SK-N-SH (cell line): ENCODE measurements at regions not wholly inside any gene's neighbourhood (a gene's known extent, or its start where the extent isn't known, plus 50 kb on each side); places are given as distances from the start of the nearest gene placed in this dataset.

ENCODE experiments used
- CTCF ChIA-PET: fragments of 300-600, 350-600 bp; formaldehyde crosslinking; extraction: SDS; loops from one replicate; lab custom pipeline; 2021; lab: Yijun Ruan, JAX
- POLR2A ChIA-PET: fragments of 350-600 bp; sonication (Branson Sonifier 250); formaldehyde crosslinking; extraction: SDS; loops from one replicate; lab custom pipeline; 2020; ENCODE audit warnings: antibody characterized with exemption, inconsistent platforms; lab: Yijun Ruan, JAX
- DNase-seq: peaks from one replicate; pipeline ENCODE4 v3.0.0; 2012
- H2AFZ ChIP-seq: fragments of 200-600 bp; sonication (generic); 2 replicates; pipeline ENCODE4 v1.8.1; 2016; ENCODE audit warnings: antibody characterized with exemption, mild to moderate bottlenecking, low read depth
- H3F3A ChIP-seq: fragments of 200-600 bp; sonication (generic); replicated peaks from 2 replicates; pipeline ENCODE3; 2016; ENCODE audit warnings: antibody characterized with exemption, mild to moderate bottlenecking; ENCODE audit not compliant: insufficient read depth
- H3K27ac ChIP-seq, 2 experiments: fragments of 200-500 bp in 1 of 2; fragments of 200-600 bp in 1 of 2; sonication (Bioruptor generic) in 1 of 2; sonication (generic), shearing (Covaris generic) in 1 of 2; 2 replicates each; pipeline versions ENCODE4 v1.5.1 to v1.6.1; 2014 to 2016; ENCODE audit warnings: low read depth in 2 of 2, inconsistent platforms in 1 of 2, low read length in 1 of 2, mild to moderate bottlenecking in 1 of 2, mixed read lengths in 1 of 2
- H3K27me3 ChIP-seq: fragments of 200-600 bp; sonication (generic), shearing (Covaris generic); 2 replicates; pipeline ENCODE4 v1.6.1; 2016; ENCODE audit warnings: mixed run types; ENCODE audit not compliant: insufficient read depth
- H3K36me3 ChIP-seq, 2 experiments: fragments of 200-500 bp in 1 of 2; fragments of 200-600 bp in 1 of 2; sonication (Bioruptor generic) in 1 of 2; sonication (generic) in 1 of 2; replicated peaks in 1 of 2; 2 replicates each; pipeline versions ENCODE3 to v1.5.1; 2014 to 2016; ENCODE audit warnings: low read length in 1 of 2, mild to moderate bottlenecking in 1 of 2; ENCODE audit not compliant: insufficient read depth in 2 of 2, control insufficient read depth in 1 of 2
- H3K4me1 ChIP-seq, 2 experiments: fragments of 200-500 bp in 1 of 2; fragments of 200-600 bp in 1 of 2; sonication (Bioruptor generic) in 1 of 2; sonication (generic), shearing (Covaris generic) in 1 of 2; 2 replicates each; pipeline versions ENCODE4 v1.5.1 to v1.6.1; 2014 to 2016; ENCODE audit warnings: low read depth in 1 of 2, low read length in 1 of 2, mixed run types in 1 of 2; ENCODE audit not compliant: insufficient read depth in 2 of 2, control insufficient read depth in 1 of 2
- H3K4me2 ChIP-seq: fragments of 200-600 bp; sonication (generic), shearing (Covaris generic); 2 replicates; pipeline ENCODE4 v1.6.1; 2017; ENCODE audit warnings: mixed run types
- H3K4me3 ChIP-seq, 2 experiments: fragments of 200-500 bp in 1 of 2; fragments of 200-600 bp in 1 of 2; sonication (Bioruptor generic) in 1 of 2; sonication (generic), shearing (Covaris generic) in 1 of 2; 2 replicates each; pipeline versions ENCODE4 v1.5.1 to v1.8.1; 2014 to 2016; ENCODE audit warnings: low read depth in 2 of 2, inconsistent platforms in 1 of 2, low read length in 1 of 2, mild to moderate bottlenecking in 1 of 2, mixed read lengths in 1 of 2, moderate library complexity in 1 of 2
- H3K79me2 ChIP-seq: fragments of 200-600 bp; sonication (generic); 2 replicates; pipeline ENCODE4 v1.8.1; 2017; ENCODE audit warnings: mild to moderate bottlenecking; ENCODE audit not compliant: insufficient read depth
- H3K9ac ChIP-seq: fragments of 200-600 bp; sonication (generic); 2 replicates; pipeline ENCODE4 v1.6.1; 2017; ENCODE audit warnings: mixed run types
- H3K9me2 ChIP-seq: fragments of 200-600 bp; sonication (generic); 2 replicates; pipeline ENCODE4 v1.6.1; 2017; ENCODE audit warnings: mixed run types
- H3K9me3 ChIP-seq: fragments of 200-600 bp; sonication (generic); 2 replicates; pipeline ENCODE4 v1.6.1; 2017; ENCODE audit warnings: mixed run types, mild to moderate bottlenecking, moderate library complexity
- H4K20me1 ChIP-seq: fragments of 200-600 bp; sonication (generic); 2 replicates; pipeline ENCODE4 v1.6.1; 2017; ENCODE audit warnings: mild to moderate bottlenecking, mixed run types; ENCODE audit not compliant: insufficient read depth
- CHD2 ChIP-seq: fragments of 150-350 bp; IDR thresholded peaks from 2 replicates; pipeline ENCODE4 v1.6.1; 2018; ENCODE audit warnings: low read length; ENCODE audit not compliant: partially characterized antibody
- FOSL2 ChIP-seq: IDR thresholded peaks from 2 replicates; pipeline ENCODE4 v1.4.0; 2012; ENCODE audit warnings: low read depth, mild to moderate bottlenecking, moderate library complexity, borderline replicate concordance
- GABPA ChIP-seq: IDR thresholded peaks from 2 replicates; pipeline ENCODE4 v1.4.0; 2012; ENCODE audit warnings: low read depth, mild to moderate bottlenecking
- GATA2 ChIP-seq: sonication (generic); formaldehyde crosslinking; IDR thresholded peaks from 2 replicates; pipeline ENCODE4 v1.5.0; 2020; ENCODE audit warnings: mild to moderate bottlenecking, missing genetic modification reagents
- NFIC ChIP-seq: IDR thresholded peaks from 2 replicates; pipeline ENCODE4 v1.4.0; 2012; ENCODE audit warnings: borderline replicate concordance
- POLR2AphosphoS5 ChIP-seq: IDR thresholded peaks from 2 replicates; pipeline ENCODE4 v1.6.1; 2012; ENCODE audit warnings: low read depth, low read length
- RCOR1 ChIP-seq: fragments of 150-350 bp; IDR thresholded peaks from 2 replicates; pipeline ENCODE4 v1.6.1; 2017; ENCODE audit warnings: antibody characterized with exemption, low read length
- SIN3A ChIP-seq: IDR thresholded peaks from 2 replicates; pipeline ENCODE4 v1.6.1; 2012; ENCODE audit warnings: low read depth, mild to moderate bottlenecking, low read length, moderate library complexity, borderline replicate concordance
- SMC3 ChIP-seq: IDR thresholded peaks from 2 replicates; pipeline ENCODE4 v1.6.1; 2012; ENCODE audit warnings: low read depth, low read length, improper control_type of control experiment
- TAF1 ChIP-seq: IDR thresholded peaks from 2 replicates; pipeline ENCODE4 v1.6.1; 2012; ENCODE audit warnings: low read depth, mild to moderate bottlenecking, low read length, moderate library complexity, borderline replicate concordance
- YY1 ChIP-seq: IDR thresholded peaks from 2 replicates; pipeline ENCODE4 v1.4.0; 2012; ENCODE audit warnings: low read depth, mild to moderate bottlenecking
- WGBS: methylation state at CpG from one replicate; pipeline ENCODE4 v1.1.6; 2017; ENCODE audit warnings: low lambda C conversion rate; 5-methylcytosine and 5-hydroxymethylcytosine counted together
- TF ChIP-seq, protein P1 (sequence below): IDR thresholded peaks from 2 replicates; pipeline ENCODE4; 2012
- TF ChIP-seq, protein P2 (sequence below): IDR thresholded peaks from 2 replicates; pipeline ENCODE4 v1.4.0; 2012; ENCODE audit warnings: low read depth, borderline replicate concordance
- TF ChIP-seq, protein P3 (sequence below): IDR thresholded peaks from 2 replicates; pipeline ENCODE4 v1.4.0; 2012; ENCODE audit warnings: low read depth
- TF ChIP-seq, protein P4 (sequence below): IDR thresholded peaks from 2 replicates; pipeline ENCODE4 v1.4.0; 2012; ENCODE audit warnings: low read depth, borderline replicate concordance
- TF ChIP-seq, protein P5 (sequence below): fragments of 150-350 bp; IDR thresholded peaks from 2 replicates; pipeline ENCODE4 v1.6.1; 2016; ENCODE audit warnings: mild to moderate bottlenecking, low read depth, low read length

DNA sequence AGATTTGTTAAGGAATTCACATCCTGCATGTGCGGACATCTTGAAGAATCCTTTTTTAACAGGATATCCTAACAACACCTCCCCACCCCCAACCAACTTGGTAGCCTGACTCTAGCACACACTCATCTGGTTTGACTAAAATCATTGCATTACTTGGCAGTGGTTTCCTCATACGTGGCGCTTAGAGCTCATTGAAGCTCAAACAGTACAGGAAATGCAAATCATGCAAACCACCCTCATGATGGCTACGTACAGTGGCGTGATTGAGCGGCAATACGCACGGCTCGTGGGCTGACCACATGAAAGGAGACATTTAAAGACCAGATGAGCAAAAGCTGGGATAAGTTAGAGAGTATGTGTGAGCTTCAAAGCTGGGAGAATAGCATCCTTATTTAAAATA is 336.2 kb downstream of the ZEB2 start:
- Histone ChIP-seq H3K9ac (no peak overlapping the region), H3K79me2 (no peaks in the 10 kb centered on the region), H3K9me3 (no peaks in the 10 kb centered on the region), H4K20me1 (no peaks in the 10 kb centered on the region), H3K36me3 (no peaks in the 10 kb centered on the region), H3K4me1 (no peaks in the 10 kb centered on the region; a peak in 2 of 4 replicates), H3K4me2 (no peak overlapping the region), H3K27me3 (no peaks in the 10 kb centered on the region), H3F3A (no peaks in the 10 kb centered on the region), H3K9me2 (no peaks in the 10 kb centered on the region), H3K4me3 (no peak overlapping the region), H2AFZ (no peak overlapping the region), H3K27ac (no peak overlapping the region)
- no peak for TF ChIP-seq POLR2AphosphoS5
- TF ChIP-seq, protein P1, sequence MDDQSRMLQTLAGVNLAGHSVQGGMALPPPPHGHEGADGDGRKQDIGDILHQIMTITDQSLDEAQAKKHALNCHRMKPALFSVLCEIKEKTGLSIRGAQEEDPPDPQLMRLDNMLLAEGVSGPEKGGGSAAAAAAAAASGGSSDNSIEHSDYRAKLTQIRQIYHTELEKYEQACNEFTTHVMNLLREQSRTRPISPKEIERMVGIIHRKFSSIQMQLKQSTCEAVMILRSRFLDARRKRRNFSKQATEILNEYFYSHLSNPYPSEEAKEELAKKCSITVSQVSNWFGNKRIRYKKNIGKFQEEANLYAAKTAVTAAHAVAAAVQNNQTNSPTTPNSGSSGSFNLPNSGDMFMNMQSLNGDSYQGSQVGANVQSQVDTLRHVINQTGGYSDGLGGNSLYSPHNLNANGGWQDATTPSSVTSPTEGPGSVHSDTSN: no peak
- TF ChIP-seq, protein P2, sequence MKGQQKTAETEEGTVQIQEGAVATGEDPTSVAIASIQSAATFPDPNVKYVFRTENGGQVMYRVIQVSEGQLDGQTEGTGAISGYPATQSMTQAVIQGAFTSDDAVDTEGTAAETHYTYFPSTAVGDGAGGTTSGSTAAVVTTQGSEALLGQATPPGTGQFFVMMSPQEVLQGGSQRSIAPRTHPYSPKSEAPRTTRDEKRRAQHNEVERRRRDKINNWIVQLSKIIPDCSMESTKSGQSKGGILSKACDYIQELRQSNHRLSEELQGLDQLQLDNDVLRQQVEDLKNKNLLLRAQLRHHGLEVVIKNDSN: no peak
- TF ChIP-seq, protein P3, sequence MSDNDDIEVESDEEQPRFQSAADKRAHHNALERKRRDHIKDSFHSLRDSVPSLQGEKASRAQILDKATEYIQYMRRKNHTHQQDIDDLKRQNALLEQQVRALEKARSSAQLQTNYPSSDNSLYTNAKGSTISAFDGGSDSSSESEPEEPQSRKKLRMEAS: no peak
- no peak for TF ChIP-seq RCOR1
- TF ChIP-seq, protein P4, sequence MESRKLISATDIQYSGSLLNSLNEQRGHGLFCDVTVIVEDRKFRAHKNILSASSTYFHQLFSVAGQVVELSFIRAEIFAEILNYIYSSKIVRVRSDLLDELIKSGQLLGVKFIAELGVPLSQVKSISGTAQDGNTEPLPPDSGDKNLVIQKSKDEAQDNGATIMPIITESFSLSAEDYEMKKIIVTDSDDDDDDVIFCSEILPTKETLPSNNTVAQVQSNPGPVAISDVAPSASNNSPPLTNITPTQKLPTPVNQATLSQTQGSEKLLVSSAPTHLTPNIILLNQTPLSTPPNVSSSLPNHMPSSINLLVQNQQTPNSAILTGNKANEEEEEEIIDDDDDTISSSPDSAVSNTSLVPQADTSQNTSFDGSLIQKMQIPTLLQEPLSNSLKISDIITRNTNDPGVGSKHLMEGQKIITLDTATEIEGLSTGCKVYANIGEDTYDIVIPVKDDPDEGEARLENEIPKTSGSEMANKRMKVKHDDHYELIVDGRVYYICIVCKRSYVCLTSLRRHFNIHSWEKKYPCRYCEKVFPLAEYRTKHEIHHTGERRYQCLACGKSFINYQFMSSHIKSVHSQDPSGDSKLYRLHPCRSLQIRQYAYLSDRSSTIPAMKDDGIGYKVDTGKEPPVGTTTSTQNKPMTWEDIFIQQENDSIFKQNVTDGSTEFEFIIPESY: no peak
- TF ChIP-seq, protein P5, sequence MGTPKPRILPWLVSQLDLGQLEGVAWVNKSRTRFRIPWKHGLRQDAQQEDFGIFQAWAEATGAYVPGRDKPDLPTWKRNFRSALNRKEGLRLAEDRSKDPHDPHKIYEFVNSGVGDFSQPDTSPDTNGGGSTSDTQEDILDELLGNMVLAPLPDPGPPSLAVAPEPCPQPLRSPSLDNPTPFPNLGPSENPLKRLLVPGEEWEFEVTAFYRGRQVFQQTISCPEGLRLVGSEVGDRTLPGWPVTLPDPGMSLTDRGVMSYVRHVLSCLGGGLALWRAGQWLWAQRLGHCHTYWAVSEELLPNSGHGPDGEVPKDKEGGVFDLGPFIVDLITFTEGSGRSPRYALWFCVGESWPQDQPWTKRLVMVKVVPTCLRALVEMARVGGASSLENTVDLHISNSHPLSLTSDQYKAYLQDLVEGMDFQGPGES: no peak
- no peak for TF ChIP-seq SMC3
- TF ChIP-seq GABPA: no peak
- TF ChIP-seq SIN3A: no peak
- TF ChIP-seq FOSL2: no peak
- no peak for TF ChIP-seq TAF1
- TF ChIP-seq NFIC: no peak
- TF ChIP-seq YY1: no peak
- no peak for TF ChIP-seq CHD2
- TF ChIP-seq GATA2 (CRISPR knock-in tag): no peak
- CTCF ChIA-PET: interaction anchor here (1.4 to 1.6 kb wide), 2 partner anchors 10 to 265 kb away, joined by 3 to 4 read pairs; no protein-coding TSS in a partner anchor
- 94% methylated on average over 9 of the region's 9 CpGs for WGBS
- POLR2A ChIA-PET: no interaction called here
- DNase-seq: no peak
